ENCODE measurements at regions not wholly inside any gene's neighbourhood (a gene's known extent, or its start where the extent isn't known, plus 50 kb on each side); places are given as distances from the start of the nearest gene placed in this dataset.

GRCh38 chr13:50636007-50636704 lies 207.3 kb downstream of the DLEU7 start:
- no peak for TF ChIP-seq CEBPB (IDR thresholded peaks at IDR 0.05; ENCODE audit: low read depth, low read length)
- no peak for TF ChIP-seq CTCF (conservative IDR thresholded peaks at IDR 0.05; ENCODE audit: low read depth, low read length)
- no peak for TF ChIP-seq POLR2A (IDR thresholded peaks at IDR 0.05; ENCODE audit: low read depth, low read length)
